ENCODE measurements at regions not wholly inside any gene's neighbourhood (a gene's known extent, or its start where the extent isn't known, plus 50 kb on each side); places are given as distances from the start of the nearest gene placed in this dataset.

DNA sequence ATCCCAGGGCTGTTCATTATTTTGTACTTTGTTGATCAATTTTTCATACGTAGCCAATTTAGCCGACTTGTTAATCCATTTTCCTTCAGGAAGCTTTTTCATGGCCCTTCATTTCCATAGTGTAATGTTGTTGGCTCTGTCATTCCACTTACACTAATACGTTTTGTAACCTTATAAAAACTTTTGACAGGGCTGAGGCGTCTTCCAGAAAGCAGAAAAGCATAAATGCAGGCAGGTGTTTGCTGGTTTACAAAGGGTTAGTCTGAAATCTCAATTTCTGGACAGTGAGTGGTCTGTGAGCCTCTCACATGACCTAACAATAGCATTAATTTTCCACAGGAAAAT is 444.0 kb downstream of the OTOL1 start:
- TF ChIP-seq TP53 (CRISPR knock-in tag; IDR thresholded peaks at IDR 0.05): no peak
- no peak for TF ChIP-seq NR3C1 (CRISPR knock-in tag; conservative IDR thresholded peaks at IDR 0.05; ENCODE audit: low read depth)
- TF ChIP-seq CTCF (IDR thresholded peaks at IDR 0.05): no peak
- TF ChIP-seq MAX (CRISPR knock-in tag; IDR thresholded peaks at IDR 0.05): no peak
- TF ChIP-seq, protein P1, sequence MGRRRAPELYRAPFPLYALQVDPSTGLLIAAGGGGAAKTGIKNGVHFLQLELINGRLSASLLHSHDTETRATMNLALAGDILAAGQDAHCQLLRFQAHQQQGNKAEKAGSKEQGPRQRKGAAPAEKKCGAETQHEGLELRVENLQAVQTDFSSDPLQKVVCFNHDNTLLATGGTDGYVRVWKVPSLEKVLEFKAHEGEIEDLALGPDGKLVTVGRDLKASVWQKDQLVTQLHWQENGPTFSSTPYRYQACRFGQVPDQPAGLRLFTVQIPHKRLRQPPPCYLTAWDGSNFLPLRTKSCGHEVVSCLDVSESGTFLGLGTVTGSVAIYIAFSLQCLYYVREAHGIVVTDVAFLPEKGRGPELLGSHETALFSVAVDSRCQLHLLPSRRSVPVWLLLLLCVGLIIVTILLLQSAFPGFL (CRISPR knock-in tag; IDR thresholded peaks at IDR 0.05; ENCODE audit: borderline replicate concordance): no peak
- TF ChIP-seq HMGXB4 (CRISPR knock-in tag; IDR thresholded peaks at IDR 0.05): no peak
- TF ChIP-seq ETV6 (CRISPR knock-in tag; IDR thresholded peaks at IDR 0.05): no peak
- TF ChIP-seq USF2 (CRISPR knock-in tag; IDR thresholded peaks at IDR 0.05): no peak

All from WTC11 (cell line).